Bronchial epithelial cell (primary cell): ENCODE measurements at regions not wholly inside any gene's neighbourhood (a gene's known extent, or its start where the extent isn't known, plus 50 kb on each side); places are given as distances from the start of the nearest gene placed in this dataset.
A peak's percentile ranks its signal among the peaks of the same experiment; 100 is the strongest.

Experiments
- DNase-seq: peaks from one replicate; pipeline ENCODE4 v3.0.0-alpha.2; 2010; ENCODE audit warnings: low read depth
- FAIRE-seq: peaks from 2 replicates; lab custom pipeline; 2011; peaks lifted over from hg19 to GRCh38; lab: Jason Lieb, UNC
- H3K27me3 ChIP-seq: 2 replicates; pipeline ENCODE4 v1.5.1; 2011; ENCODE audit warnings: low read length; ENCODE audit not compliant: control insufficient read depth, insufficient read depth
- H3K36me3 ChIP-seq: 2 replicates; pipeline ENCODE4 v1.5.1; 2011; ENCODE audit warnings: low read length; ENCODE audit not compliant: control insufficient read depth, insufficient read depth
- H3K4me3 ChIP-seq: 2 replicates; pipeline ENCODE4 v1.5.1; 2011; ENCODE audit warnings: mild to moderate bottlenecking, low read depth, low read length, control low read depth
- CTCF ChIP-seq: IDR thresholded peaks from 2 replicates; pipeline ENCODE4 v1.5.1; 2011; ENCODE audit warnings: mild to moderate bottlenecking, moderate library complexity, low read length, control low read depth, inconsistent platforms; ENCODE audit not compliant: insufficient read depth, severe bottlenecking

DNA sequence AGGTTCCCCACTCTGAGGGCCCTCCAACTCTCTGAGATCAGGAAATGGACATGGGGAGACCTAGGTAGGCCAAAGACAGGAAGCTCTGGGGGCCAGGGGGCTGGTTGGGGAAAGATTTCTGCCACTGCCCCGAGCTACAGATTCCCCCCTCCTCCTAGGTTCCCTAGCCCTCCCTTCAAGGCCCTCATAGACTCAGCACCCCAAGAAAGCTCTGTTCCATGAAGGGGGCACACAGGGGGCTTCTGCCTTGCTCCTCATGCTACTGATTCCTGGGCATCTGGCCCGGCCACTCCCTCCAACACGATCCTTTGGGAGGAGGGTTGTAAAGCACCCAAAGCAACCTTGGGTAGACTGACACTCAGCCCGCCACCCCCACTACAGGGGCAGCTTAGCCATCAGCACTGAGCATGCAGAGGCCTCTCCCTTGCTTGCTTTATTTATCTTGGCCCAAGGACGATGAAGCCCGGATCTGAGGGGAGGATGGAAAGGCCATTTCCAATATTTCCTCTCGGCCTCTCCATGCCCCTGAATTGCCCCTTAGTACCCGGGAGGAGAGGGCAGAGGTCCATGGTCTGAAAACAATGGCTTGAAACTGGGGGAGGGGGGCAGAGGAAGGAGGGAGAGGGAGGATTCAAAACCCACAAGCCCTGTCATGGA lies 146.7 kb downstream of the PJA1 start:
- no peak for FAIRE-seq
- DNase-seq = no peak
- Histone ChIP-seq H3K27me3 (no peaks in the 10 kb centered on the region), H3K36me3 (no peaks in the 10 kb centered on the region), H3K4me3 (no peak overlapping the region)
- TF ChIP-seq CTCF = no peak

DNA sequence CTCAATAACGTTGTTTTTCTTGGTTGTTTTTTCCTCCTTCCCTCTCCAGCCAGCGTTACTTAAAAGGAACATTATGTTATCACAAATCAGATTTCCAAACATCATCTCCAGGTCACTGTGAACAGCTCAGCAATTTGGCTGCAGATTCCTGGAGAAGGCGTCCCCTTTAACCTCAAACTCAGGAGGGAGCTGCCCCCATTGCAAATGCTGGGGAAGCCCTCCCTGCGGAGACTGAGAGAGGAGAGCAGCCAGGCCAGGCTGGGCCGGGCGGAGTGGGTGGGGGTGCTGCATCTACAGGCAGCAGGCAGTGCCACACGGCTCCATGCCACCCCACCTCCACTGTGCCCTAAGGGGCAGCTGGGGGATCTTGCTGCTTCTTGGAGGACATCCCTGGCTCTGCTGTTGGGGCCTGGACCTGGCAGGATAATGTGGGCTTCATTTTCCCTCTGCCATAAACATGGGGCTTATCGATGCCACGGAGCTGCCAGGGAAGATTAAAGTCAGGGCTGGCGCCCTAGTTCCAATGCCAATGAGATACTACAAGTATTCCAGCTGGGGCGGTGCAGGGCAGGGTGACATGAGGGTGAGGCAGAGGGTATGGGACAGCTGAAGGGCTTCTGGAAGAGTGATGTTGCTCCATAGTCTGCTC lies 148.8 kb downstream of the PJA1 start:
- H3K36me3 ChIP-seq = no peaks in the 10 kb centered on the region
- TF ChIP-seq CTCF = no peak
- no peak overlapping the region for H3K4me3 ChIP-seq
- no peaks in the 10 kb centered on the region for H3K27me3 ChIP-seq
- FAIRE-seq = no peak
- DNase-seq = no peak

DNA sequence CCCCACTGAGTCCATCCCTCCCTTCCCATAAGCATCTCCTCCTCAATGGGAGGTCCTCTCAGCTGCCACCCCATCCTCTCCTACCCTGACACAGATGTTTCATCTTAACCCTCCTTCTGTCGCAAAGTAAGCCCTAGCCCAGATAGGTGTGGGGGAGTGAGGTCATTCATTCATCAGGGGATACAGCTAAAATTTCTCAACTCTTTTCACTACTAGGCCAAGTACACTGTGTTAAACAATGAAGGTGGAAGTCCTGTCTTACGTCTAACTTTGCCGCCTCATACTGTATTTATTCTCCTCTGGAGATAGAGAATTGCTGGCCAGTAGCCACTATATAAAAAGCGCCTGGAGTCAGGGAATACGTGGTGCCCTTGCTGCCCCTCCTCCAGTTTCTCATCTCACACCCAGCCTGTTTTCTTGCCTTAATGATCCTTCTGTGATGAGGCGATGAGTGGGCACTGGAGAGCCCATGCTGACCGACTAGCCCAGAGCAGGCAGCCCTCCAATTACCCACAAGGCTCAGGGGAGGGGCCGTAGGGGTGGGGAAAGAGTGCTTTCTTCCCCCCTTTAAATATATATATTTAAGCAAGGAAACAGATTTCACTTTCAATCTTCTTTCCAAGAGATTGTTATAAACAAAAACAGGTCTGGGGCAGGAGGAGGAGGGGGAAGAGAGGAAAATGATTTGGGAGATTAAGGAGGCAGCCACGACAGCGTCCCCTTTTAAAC lies 149.5 kb downstream of the PJA1 start:
- DNase-seq = no peak
- H3K36me3 ChIP-seq = no peaks in the 10 kb centered on the region
- no peaks in the 10 kb centered on the region for H3K27me3 ChIP-seq
- FAIRE-seq = no peak
- H3K4me3 ChIP-seq = no peak overlapping the region
- TF ChIP-seq CTCF = no peak

- no peak overlapping the region for H3K4me3 ChIP-seq
- H3K36me3 ChIP-seq = no peaks in the 10 kb centered on the region
- H3K27me3 ChIP-seq = no peaks in the 10 kb centered on the region
- no peak for TF ChIP-seq CTCF
- DNase-seq (no peak), FAIRE-seq (no peak)
Observed at GRCh38 chrX:69015156-69015555, 150.1 kb downstream of the PJA1 start.

DNA sequence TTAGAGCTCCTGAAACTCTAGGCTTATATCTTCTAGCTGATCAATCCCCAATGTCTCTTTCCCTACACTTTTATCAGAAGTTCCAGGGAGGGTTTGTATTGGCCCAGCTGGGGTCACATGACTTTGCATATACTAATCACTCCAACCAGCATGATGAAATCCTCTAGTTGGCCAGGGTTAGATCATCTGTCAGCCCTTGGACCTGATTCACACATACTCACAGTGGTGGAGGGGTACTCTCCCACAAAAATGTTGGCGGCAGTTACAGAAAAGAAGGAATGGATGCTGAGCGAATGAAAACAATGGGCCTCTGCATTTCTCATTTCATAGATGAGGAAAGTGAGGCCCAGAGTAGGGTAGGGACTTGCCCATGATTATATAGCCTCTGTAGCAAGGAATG lies 151.1 kb downstream of the PJA1 start:
- Histone ChIP-seq H3K4me3 (no peak overlapping the region), H3K27me3 (no peaks in the 10 kb centered on the region), H3K36me3 (no peaks in the 10 kb centered on the region)
- no peak for TF ChIP-seq CTCF
- DNase-seq (peak; percentile 63), FAIRE-seq (peak; percentile 23)
